ENCODE measurements at regions not wholly inside any gene's neighbourhood (a gene's known extent, or its start where the extent isn't known, plus 50 kb on each side); places are given as distances from the start of the nearest gene placed in this dataset.

DNA sequence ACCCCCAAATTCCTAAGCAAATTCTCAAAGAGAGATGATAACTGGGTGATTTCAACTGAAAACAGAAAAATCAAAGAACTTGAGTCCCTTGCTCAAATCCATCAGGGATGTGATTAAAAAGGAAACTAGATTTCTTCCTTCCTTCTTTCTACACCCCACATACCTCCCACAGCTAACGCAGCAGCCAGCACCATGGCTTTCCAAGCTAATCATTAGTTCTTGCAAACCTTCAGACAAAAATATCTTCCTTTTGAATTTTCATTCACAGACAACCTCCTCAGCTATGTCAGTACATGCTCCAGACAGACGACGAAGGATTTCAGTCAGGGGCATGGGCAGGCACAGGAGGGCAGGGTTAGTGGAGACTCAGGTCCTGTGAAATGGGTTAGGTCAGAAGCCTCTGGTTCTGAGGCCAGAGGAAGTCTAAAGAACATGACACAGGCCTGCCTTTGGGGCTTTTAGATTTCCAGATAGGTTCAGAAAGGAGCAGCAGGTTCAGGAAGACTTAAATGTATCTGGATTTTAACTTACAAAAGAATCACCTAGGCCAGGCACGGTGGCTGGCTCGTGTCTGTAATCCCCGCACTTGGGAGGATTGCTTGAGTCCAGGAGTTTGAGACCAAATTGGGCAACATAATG, 173.7 kb upstream of the NFIB start:
- Histone ChIP-seq H2AK5ac (ENCODE audit: insufficient read length, low read length) (no peak overlapping the region), H3K79me1 (ENCODE audit: insufficient read depth, low read depth, low read length, poor library complexity, severe bottlenecking) (no peaks in the 10 kb centered on the region), H2BK5ac (ENCODE audit: insufficient read length, low read length) (no peak overlapping the region), H2BK15ac (ENCODE audit: low read depth, low read length) (no peak overlapping the region), H3K9me3 (ENCODE audit: control insufficient read depth, low read depth, low read length) (no peaks in the 10 kb centered on the region), H3K23ac (ENCODE audit: insufficient read length, low read depth, low read length) (no peak overlapping the region), H2BK20ac (ENCODE audit: low read depth, low read length, poor library complexity, severe bottlenecking) (no peak overlapping the region), H3T11ph (ENCODE audit: low read length) (no peak overlapping the region), H4K8ac (replicated peaks; ENCODE audit: insufficient read length, low read depth, low read length) (no peak overlapping the region), H3K14ac (ENCODE audit: insufficient read depth, low read length) (no peak overlapping the region), H3K56ac (ENCODE audit: insufficient read length, low read depth, low read length) (no peak overlapping the region), H3K23me2 (ENCODE audit: insufficient read length, low read depth, low read length, poor library complexity, severe bottlenecking) (no peaks in the 10 kb centered on the region), H3K27me3 (ENCODE audit: insufficient read depth, low read length) (no peaks in the 10 kb centered on the region), H3K4me1 (ENCODE audit: insufficient read depth, low read length) (no peaks in the 10 kb centered on the region; the same call in 1 of the 2 replicates), H4K20me1 (ENCODE audit: control insufficient read depth, insufficient read depth, insufficient read length) (no peaks in the 10 kb centered on the region), H4K5ac (ENCODE audit: insufficient read length, low read depth, low read length) (no peak overlapping the region), H2BK12ac (ENCODE audit: insufficient read length, low read depth, low read length) (no peak overlapping the region), H3K27ac (ENCODE audit: insufficient read length, low read depth, low read length) (no peak overlapping the region), H3K4ac (ENCODE audit: low read depth, low read length) (no peak overlapping the region), H3K79me2 (ENCODE audit: insufficient read depth, low read length) (no peaks in the 10 kb centered on the region), H3K4me2 (ENCODE audit: insufficient read depth, insufficient read length, low read length) (no peak overlapping the region), H3K9ac (ENCODE audit: extremely low read depth, insufficient read length, low read length) (no peak overlapping the region), H2AFZ (ENCODE audit: low read length) (no peak overlapping the region), H4K91ac (ENCODE audit: insufficient read length, low read depth, low read length) (no peak overlapping the region), H2BK120ac (ENCODE audit: low read depth, low read length, poor library complexity, severe bottlenecking) (no peak overlapping the region), H3K18ac (ENCODE audit: insufficient read length, low read depth, low read length) (no peak overlapping the region)
- WGBS (ENCODE audit: extremely low coverage, insufficient read length, low lambda C conversion rate), result no CpG with 5 or more reads among the region's 6 CpGs
- no peaks in the 10 kb centered on the region for H3K9me3 Mint-ChIP-seq
- no peak overlapping the region for H3K4me3 Mint-ChIP-seq
- peaks cover 4 to 12% of the 10 kb centered on the region in 2 experiments; a peak in 2 of 4 replicates for H3K4me1 Mint-ChIP-seq
- H3K36me3 Mint-ChIP-seq (ENCODE audit: insufficient read depth in 1 of 3, low read depth in 3 of 3), result no peaks in the 10 kb centered on the region
- no peak for DNase-seq
- H3K27ac Mint-ChIP-seq, result no peak overlapping the region; a peak in 1 of 7 replicates
- H3K27me3 Mint-ChIP-seq (ENCODE audit: low read depth), result no peaks in the 10 kb centered on the region
- TF ChIP-seq, protein P1, sequence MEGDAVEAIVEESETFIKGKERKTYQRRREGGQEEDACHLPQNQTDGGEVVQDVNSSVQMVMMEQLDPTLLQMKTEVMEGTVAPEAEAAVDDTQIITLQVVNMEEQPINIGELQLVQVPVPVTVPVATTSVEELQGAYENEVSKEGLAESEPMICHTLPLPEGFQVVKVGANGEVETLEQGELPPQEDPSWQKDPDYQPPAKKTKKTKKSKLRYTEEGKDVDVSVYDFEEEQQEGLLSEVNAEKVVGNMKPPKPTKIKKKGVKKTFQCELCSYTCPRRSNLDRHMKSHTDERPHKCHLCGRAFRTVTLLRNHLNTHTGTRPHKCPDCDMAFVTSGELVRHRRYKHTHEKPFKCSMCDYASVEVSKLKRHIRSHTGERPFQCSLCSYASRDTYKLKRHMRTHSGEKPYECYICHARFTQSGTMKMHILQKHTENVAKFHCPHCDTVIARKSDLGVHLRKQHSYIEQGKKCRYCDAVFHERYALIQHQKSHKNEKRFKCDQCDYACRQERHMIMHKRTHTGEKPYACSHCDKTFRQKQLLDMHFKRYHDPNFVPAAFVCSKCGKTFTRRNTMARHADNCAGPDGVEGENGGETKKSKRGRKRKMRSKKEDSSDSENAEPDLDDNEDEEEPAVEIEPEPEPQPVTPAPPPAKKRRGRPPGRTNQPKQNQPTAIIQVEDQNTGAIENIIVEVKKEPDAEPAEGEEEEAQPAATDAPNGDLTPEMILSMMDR (conservative IDR thresholded peaks at IDR 0.05), result no peak
